Cardiac fibroblast (primary cell): ENCODE measurements at regions not wholly inside any gene's neighbourhood (a gene's known extent, or its start where the extent isn't known, plus 50 kb on each side); places are given as distances from the start of the nearest gene placed in this dataset.

Experiments
- DNase-seq, 2 donors: peaks; one replicate each; pipeline versions ENCODE4 v3.0.0 to v3.0.0-alpha.2; 2010; ENCODE audit warnings: low read depth in 2 of 2
- H3K4me3 ChIP-seq, 2 donors: replicated peaks in 1 of 2; 1 replicate in 1 of 2; 2 replicates in 1 of 2; pipeline ENCODE4 v1.5.1; 2011; ENCODE audit warnings: low read depth in 2 of 2, low read length in 2 of 2, mild to moderate bottlenecking in 2 of 2, moderate library complexity in 1 of 2
- CTCF ChIP-seq: IDR thresholded peaks from one replicate; pipeline ENCODE4 v1.5.1; 2011; ENCODE audit warnings: low read depth, mild to moderate bottlenecking, low read length, inconsistent platforms

GRCh38 chr20:7004801-7005200 is 237.3 kb downstream of the BMP2 start:
- no peak for TF ChIP-seq CTCF
- no peak overlapping the region for H3K4me3 ChIP-seq
- DNase-seq, result no peak

GRCh38 chr20:7010527-7010926 is 243.0 kb downstream of the BMP2 start:
- no peak overlapping the region for H3K4me3 ChIP-seq
- no peak for TF ChIP-seq CTCF
- DNase-seq, result peak in 1 of 2 donors; percentile 22

GRCh38 chr20:7015257-7015656 is 247.8 kb downstream of the BMP2 start:
- no peak for DNase-seq
- no peak for TF ChIP-seq CTCF
- H3K4me3 ChIP-seq, result no peak overlapping the region

- no peak overlapping the region for H3K4me3 ChIP-seq
- TF ChIP-seq CTCF, result no peak
- DNase-seq, result no peak
These were observed 255.1 kb downstream of the BMP2 start for GRCh38 chr20:7022597-7022996.

- no peak for TF ChIP-seq CTCF
- no peak overlapping the region for H3K4me3 ChIP-seq
- DNase-seq, result no peak
These were observed 258.1 kb downstream of the BMP2 start for GRCh38 chr20:7025635-7026034.

GRCh38 chr20:7029019-7029418 is 261.5 kb downstream of the BMP2 start:
- DNase-seq, result no peak
- no peak for TF ChIP-seq CTCF

GRCh38 chr20:7031222-7031621 is 263.7 kb downstream of the BMP2 start:
- TF ChIP-seq CTCF, result peak; percentile 49

More at GRCh38 chr20:7029019-7029418, 261.5 kb downstream of the BMP2 start:
- no peak overlapping the region for H3K4me3 ChIP-seq

More at GRCh38 chr20:7031222-7031621, 263.7 kb downstream of the BMP2 start:
- H3K4me3 ChIP-seq, result no peak overlapping the region
- peak; percentile 0 to 12 for DNase-seq
